ENCODE measurements at regions not wholly inside any gene's neighbourhood (a gene's known extent, or its start where the extent isn't known, plus 50 kb on each side); places are given as distances from the start of the nearest gene placed in this dataset.

DNA sequence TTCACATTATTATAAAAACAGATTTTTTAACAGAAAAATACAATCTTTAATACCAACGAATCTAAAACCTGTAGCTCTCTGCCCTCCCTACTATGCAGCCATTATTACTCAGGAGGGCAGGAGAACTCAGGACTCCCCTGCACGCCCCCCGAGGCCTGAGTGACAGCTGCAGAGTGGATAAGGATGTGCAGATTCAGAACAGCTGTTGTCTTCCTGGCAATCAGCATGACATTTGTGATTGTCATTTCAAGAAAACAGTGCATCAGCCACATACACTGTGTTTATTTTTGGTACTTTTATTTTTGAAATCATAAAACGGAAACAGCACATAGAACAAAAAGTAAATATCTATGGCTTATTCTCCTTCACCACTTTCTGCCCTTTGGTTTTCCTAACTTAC, 450.8 kb downstream of the OCA2 start:
- TF ChIP-seq, protein P1, sequence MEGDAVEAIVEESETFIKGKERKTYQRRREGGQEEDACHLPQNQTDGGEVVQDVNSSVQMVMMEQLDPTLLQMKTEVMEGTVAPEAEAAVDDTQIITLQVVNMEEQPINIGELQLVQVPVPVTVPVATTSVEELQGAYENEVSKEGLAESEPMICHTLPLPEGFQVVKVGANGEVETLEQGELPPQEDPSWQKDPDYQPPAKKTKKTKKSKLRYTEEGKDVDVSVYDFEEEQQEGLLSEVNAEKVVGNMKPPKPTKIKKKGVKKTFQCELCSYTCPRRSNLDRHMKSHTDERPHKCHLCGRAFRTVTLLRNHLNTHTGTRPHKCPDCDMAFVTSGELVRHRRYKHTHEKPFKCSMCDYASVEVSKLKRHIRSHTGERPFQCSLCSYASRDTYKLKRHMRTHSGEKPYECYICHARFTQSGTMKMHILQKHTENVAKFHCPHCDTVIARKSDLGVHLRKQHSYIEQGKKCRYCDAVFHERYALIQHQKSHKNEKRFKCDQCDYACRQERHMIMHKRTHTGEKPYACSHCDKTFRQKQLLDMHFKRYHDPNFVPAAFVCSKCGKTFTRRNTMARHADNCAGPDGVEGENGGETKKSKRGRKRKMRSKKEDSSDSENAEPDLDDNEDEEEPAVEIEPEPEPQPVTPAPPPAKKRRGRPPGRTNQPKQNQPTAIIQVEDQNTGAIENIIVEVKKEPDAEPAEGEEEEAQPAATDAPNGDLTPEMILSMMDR (IDR thresholded peaks at IDR 0.05): no peak
- TF ChIP-seq POLR2A (IDR thresholded peaks at IDR 0.05) (no peak), POLR2AphosphoS5 (IDR thresholded peaks at IDR 0.05) (no peak), EP300 (IDR thresholded peaks at IDR 0.05) (no peak)

Measured in suprapubic skin (tissue), 4 donors.